GM23338 (cell line): ENCODE measurements at regions not wholly inside any gene's neighbourhood (a gene's known extent, or its start where the extent isn't known, plus 50 kb on each side); places are given as distances from the start of the nearest gene placed in this dataset.

Experiments used
- ATAC-seq: fragments of 200-7000 bp; cut with Tn5 transposase; 3 replicates; pipeline ENCODE4 v1.9.1; 2020
- DNase-seq: peaks from one replicate; pipeline ENCODE4 v3.0.0-alpha.2; 2015; ENCODE audit warnings: low spot score
- H2AFZ ChIP-seq: fragments of 200-600 bp; sonication (generic); 2 replicates; pipeline ENCODE4 v1.8.0; 2016; ENCODE audit warnings: antibody characterized with exemption, mild to moderate bottlenecking, moderate library complexity
- H3F3A ChIP-seq: fragments of 200-600 bp; sonication (generic); replicated peaks from 2 replicates; pipeline ENCODE4 v1.8.0; 2017; ENCODE audit warnings: antibody characterized with exemption, mixed run types, low read depth
- H3K27ac ChIP-seq: fragments of 200-600 bp; sonication (generic); 2 replicates; pipeline ENCODE4 v1.6.1; 2016; ENCODE audit warnings: low read depth
- H3K27me3 ChIP-seq: fragments of 200-600 bp; sonication (generic); 2 replicates; pipeline ENCODE4 v1.8.0; 2016; ENCODE audit warnings: mild to moderate bottlenecking, mixed run types, moderate library complexity; ENCODE audit not compliant: insufficient read depth
- H3K36me3 ChIP-seq: fragments of 200-600 bp; sonication (generic); 2 replicates; pipeline ENCODE4 v1.8.0; 2016; ENCODE audit warnings: mild to moderate bottlenecking; ENCODE audit not compliant: insufficient read depth
- H3K4me1 ChIP-seq: fragments of 200-600 bp; sonication (generic); 2 replicates; pipeline ENCODE4 v1.8.0; 2016; ENCODE audit warnings: mild to moderate bottlenecking, moderate library complexity; ENCODE audit not compliant: insufficient read depth
- H3K4me2 ChIP-seq: fragments of 200-600 bp; sonication (generic); 2 replicates; pipeline ENCODE4 v1.7.1; 2017; ENCODE audit warnings: mixed run types
- H3K4me3 ChIP-seq: fragments of 200-600 bp; sonication (generic); 2 replicates; pipeline ENCODE4 v1.6.1; 2016; ENCODE audit warnings: mixed run types
- H3K79me2 ChIP-seq: fragments of 200-600 bp; sonication (generic); replicated peaks from 2 replicates; pipeline ENCODE4 v1.8.0; 2017; ENCODE audit warnings: mild to moderate bottlenecking; ENCODE audit not compliant: insufficient read depth
- H3K9me2 ChIP-seq: fragments of 200-600 bp; sonication (generic); 2 replicates; pipeline ENCODE4 v1.8.0; 2017; ENCODE audit not compliant: insufficient read depth
- H4K20me1 ChIP-seq: fragments of 200-600 bp; sonication (generic); replicated peaks from 2 replicates; pipeline ENCODE4 v1.8.0; 2017; ENCODE audit warnings: mild to moderate bottlenecking; ENCODE audit not compliant: insufficient read depth
- H3K27ac Mint-ChIP-seq: 2 replicates; pipeline ENCODE4 v1.8.0; 2020; ENCODE audit warnings: inconsistent platforms, mild to moderate bottlenecking, moderate library complexity, mixed read lengths
- H3K27me3 Mint-ChIP-seq: 3 replicates; pipeline ENCODE4 v1.8.0; 2022; ENCODE audit warnings: low read depth, mild to moderate bottlenecking, moderate library complexity, mixed read lengths, inconsistent platforms; ENCODE audit not compliant: insufficient read depth, poor library complexity
- H3K36me3 Mint-ChIP-seq: 3 replicates; pipeline ENCODE4 v1.8.0; 2021; ENCODE audit warnings: low read depth, mild to moderate bottlenecking, inconsistent platforms, moderate library complexity, mixed read lengths
- H3K4me1 Mint-ChIP-seq: 3 replicates; pipeline ENCODE4 v1.8.0; 2020; ENCODE audit warnings: mild to moderate bottlenecking, inconsistent platforms, mixed read lengths
- H3K4me3 Mint-ChIP-seq: 3 replicates; pipeline ENCODE4 v1.8.0; 2021; ENCODE audit warnings: moderate library complexity, mild to moderate bottlenecking, inconsistent platforms, mixed read lengths
- H3K9me3 Mint-ChIP-seq: 3 replicates; pipeline ENCODE4 v1.8.0; 2020; ENCODE audit warnings: moderate library complexity, mild to moderate bottlenecking, inconsistent platforms, mixed read lengths
- CREB1 ChIP-seq: fragments of 250-450 bp; sonication (Bioruptor Pico); IDR thresholded peaks from 2 replicates; pipeline ENCODE4 v1.5.0; 2020; ENCODE audit warnings: low read depth, mild to moderate bottlenecking, moderate library complexity
- EZH2 ChIP-seq: fragments of 200-600 bp; sonication (generic); IDR thresholded peaks from one replicate; pipeline ENCODE4 v1.8.0; 2017; ENCODE audit warnings: antibody characterized with exemption, mild to moderate bottlenecking, low read depth; ENCODE audit not compliant: unreplicated experiment
- EZH2phosphoT487 ChIP-seq: fragments of 200-600 bp; sonication (generic); IDR thresholded peaks from one replicate; pipeline ENCODE4 v1.8.1; 2018; ENCODE audit warnings: antibody characterized with exemption; ENCODE audit not compliant: unreplicated experiment
- JUNB ChIP-seq: IDR thresholded peaks from one replicate; pipeline ENCODE4 v1.6.1; 2016; ENCODE audit warnings: antibody characterized with exemption; ENCODE audit not compliant: unreplicated experiment
- NANOG ChIP-seq: IDR thresholded peaks from 2 replicates; pipeline ENCODE4 v1.6.1; 2016; ENCODE audit warnings: antibody characterized with exemption, borderline replicate concordance
- POLR2AphosphoS5 ChIP-seq: IDR thresholded peaks from 2 replicates; pipeline ENCODE4 v1.6.1; 2016; ENCODE audit warnings: antibody characterized with exemption, low read depth
- STAT1 ChIP-seq: IDR thresholded peaks from one replicate; pipeline ENCODE4 v1.6.1; 2016; ENCODE audit warnings: antibody characterized with exemption; ENCODE audit not compliant: unreplicated experiment
- ZNF114 ChIP-seq: fragments of 250-450 bp; sonication (Bioruptor Pico); IDR thresholded peaks from 2 replicates; pipeline ENCODE4 v1.5.0; 2020; ENCODE audit warnings: mild to moderate bottlenecking, moderate library complexity
- ZNF331 ChIP-seq: fragments of 250-450 bp; sonication (Bioruptor Pico); IDR thresholded peaks from 2 replicates; pipeline ENCODE4 v1.5.0; 2020; ENCODE audit warnings: low read depth, mild to moderate bottlenecking, moderate library complexity
- TF ChIP-seq, protein P1 (sequence below): IDR thresholded peaks from 2 replicates; pipeline ENCODE4 v1.6.1; 2016; ENCODE audit warnings: antibody characterized with exemption
- TF ChIP-seq, protein P2 (sequence below): fragments of 250-450 bp; sonication (Bioruptor Pico); IDR thresholded peaks from 2 replicates; pipeline ENCODE4 v1.5.0; 2020; ENCODE audit warnings: mild to moderate bottlenecking, moderate library complexity
- TF ChIP-seq, protein P3 (sequence below): IDR thresholded peaks from one replicate; pipeline ENCODE4 v1.6.1; 2018; ENCODE audit warnings: antibody characterized with exemption; ENCODE audit not compliant: unreplicated experiment

DNA sequence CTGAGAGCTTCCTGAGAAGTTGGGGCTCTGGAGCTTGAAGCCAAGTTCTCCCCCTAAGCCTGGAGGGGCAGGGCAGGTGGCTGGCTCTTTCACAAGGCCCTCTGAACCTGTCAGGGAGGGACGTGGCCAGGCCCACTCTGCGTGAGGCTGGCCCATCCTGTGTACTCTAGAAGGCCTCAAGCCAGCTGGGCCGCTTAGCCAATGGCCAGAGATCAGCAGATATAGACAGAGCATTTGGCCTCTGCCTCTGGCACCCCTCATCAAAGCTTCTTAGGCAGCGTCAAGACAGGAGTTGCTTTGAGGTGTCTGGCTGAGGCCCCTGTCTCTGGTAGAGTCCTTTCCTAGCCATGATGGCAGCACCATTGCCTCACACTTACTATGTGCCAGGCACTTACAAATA, 105.6 kb downstream of the FGF18 start:
- Mint-ChIP-seq H3K27ac (no peak overlapping the region), H3K36me3 (no peaks in the 10 kb centered on the region), H3K4me1 (peaks cover 34% of the 10 kb centered on the region), H3K27me3 (peaks cover 21% of the 10 kb centered on the region), H3K4me3 (no peak overlapping the region), H3K9me3 (no peaks in the 10 kb centered on the region)
- H3K79me2 ChIP-seq: no peaks in the 10 kb centered on the region
- DNase-seq (no peak), ATAC-seq (no peak)
- peak overlapping the region; percentile 38; the same call in 1 of the 2 replicates for H2AFZ ChIP-seq
- H4K20me1 ChIP-seq: no peaks in the 10 kb centered on the region
- H3K4me2 ChIP-seq: no peak overlapping the region
- no peaks in the 10 kb centered on the region for H3K36me3 ChIP-seq
- H3K9me2 ChIP-seq: peaks cover 5% of the 10 kb centered on the region; the same call in 1 of the 2 replicates
- H3K4me1 ChIP-seq: peaks cover 22% of the 10 kb centered on the region
- H3K27ac ChIP-seq: no peak overlapping the region
- TF ChIP-seq, protein P1, sequence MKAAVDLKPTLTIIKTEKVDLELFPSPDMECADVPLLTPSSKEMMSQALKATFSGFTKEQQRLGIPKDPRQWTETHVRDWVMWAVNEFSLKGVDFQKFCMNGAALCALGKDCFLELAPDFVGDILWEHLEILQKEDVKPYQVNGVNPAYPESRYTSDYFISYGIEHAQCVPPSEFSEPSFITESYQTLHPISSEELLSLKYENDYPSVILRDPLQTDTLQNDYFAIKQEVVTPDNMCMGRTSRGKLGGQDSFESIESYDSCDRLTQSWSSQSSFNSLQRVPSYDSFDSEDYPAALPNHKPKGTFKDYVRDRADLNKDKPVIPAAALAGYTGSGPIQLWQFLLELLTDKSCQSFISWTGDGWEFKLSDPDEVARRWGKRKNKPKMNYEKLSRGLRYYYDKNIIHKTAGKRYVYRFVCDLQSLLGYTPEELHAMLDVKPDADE: no peak
- TF ChIP-seq, protein P2, sequence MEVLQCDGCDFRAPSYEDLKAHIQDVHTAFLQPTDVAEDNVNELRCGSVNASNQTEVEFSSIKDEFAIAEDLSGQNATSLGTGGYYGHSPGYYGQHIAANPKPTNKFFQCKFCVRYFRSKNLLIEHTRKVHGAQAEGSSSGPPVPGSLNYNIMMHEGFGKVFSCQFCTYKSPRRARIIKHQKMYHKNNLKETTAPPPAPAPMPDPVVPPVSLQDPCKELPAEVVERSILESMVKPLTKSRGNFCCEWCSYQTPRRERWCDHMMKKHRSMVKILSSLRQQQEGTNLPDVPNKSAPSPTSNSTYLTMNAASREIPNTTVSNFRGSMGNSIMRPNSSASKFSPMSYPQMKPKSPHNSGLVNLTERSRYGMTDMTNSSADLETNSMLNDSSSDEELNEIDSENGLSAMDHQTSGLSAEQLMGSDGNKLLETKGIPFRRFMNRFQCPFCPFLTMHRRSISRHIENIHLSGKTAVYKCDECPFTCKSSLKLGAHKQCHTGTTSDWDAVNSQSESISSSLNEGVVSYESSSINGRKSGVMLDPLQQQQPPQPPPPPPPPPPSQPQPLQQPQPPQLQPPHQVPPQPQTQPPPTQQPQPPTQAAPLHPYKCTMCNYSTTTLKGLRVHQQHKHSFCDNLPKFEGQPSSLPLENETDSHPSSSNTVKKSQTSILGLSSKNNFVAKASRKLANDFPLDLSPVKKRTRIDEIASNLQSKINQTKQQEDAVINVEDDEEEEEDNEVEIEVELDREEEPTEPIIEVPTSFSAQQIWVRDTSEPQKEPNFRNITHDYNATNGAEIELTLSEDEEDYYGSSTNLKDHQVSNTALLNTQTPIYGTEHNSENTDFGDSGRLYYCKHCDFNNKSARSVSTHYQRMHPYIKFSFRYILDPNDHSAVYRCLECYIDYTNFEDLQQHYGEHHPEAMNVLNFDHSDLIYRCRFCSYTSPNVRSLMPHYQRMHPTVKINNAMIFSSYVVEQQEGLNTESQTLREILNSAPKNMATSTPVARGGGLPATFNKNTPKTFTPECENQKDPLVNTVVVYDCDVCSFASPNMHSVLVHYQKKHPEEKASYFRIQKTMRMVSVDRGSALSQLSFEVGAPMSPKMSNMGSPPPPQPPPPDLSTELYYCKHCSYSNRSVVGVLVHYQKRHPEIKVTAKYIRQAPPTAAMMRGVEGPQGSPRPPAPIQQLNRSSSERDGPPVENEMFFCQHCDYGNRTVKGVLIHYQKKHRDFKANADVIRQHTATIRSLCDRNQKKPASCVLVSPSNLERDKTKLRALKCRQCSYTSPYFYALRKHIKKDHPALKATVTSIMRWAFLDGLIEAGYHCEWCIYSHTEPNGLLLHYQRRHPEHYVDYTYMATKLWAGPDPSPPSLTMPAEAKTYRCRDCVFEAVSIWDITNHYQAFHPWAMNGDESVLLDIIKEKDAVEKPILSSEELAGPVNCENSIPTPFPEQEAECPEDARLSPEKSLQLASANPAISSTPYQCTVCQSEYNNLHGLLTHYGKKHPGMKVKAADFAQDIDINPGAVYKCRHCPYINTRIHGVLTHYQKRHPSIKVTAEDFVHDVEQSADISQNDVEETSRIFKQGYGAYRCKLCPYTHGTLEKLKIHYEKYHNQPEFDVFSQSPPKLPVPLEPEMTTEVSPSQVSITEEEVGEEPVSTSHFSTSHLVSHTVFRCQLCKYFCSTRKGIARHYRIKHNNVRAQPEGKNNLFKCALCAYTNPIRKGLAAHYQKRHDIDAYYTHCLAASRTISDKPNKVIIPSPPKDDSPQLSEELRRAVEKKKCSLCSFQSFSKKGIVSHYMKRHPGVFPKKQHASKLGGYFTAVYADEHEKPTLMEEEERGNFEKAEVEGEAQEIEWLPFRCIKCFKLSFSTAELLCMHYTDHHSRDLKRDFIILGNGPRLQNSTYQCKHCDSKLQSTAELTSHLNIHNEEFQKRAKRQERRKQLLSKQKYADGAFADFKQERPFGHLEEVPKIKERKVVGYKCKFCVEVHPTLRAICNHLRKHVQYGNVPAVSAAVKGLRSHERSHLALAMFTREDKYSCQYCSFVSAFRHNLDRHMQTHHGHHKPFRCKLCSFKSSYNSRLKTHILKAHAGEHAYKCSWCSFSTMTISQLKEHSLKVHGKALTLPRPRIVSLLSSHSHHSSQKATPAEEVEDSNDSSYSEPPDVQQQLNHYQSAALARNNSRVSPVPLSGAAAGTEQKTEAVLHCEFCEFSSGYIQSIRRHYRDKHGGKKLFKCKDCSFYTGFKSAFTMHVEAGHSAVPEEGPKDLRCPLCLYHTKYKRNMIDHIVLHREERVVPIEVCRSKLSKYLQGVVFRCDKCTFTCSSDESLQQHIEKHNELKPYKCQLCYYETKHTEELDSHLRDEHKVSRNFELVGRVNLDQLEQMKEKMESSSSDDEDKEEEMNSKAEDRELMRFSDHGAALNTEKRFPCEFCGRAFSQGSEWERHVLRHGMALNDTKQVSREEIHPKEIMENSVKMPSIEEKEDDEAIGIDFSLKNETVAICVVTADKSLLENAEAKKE: no peak
- no peak for TF ChIP-seq ZNF331 (CRISPR knock-in tag)
- no peak for TF ChIP-seq ZNF114
- no peak for TF ChIP-seq POLR2AphosphoS5
- TF ChIP-seq JUNB: no peak
- no peak for TF ChIP-seq EZH2phosphoT487
- no peak for TF ChIP-seq STAT1
- no peak for TF ChIP-seq EZH2
- TF ChIP-seq CREB1: no peak
- TF ChIP-seq NANOG: no peak
- TF ChIP-seq, protein P3, sequence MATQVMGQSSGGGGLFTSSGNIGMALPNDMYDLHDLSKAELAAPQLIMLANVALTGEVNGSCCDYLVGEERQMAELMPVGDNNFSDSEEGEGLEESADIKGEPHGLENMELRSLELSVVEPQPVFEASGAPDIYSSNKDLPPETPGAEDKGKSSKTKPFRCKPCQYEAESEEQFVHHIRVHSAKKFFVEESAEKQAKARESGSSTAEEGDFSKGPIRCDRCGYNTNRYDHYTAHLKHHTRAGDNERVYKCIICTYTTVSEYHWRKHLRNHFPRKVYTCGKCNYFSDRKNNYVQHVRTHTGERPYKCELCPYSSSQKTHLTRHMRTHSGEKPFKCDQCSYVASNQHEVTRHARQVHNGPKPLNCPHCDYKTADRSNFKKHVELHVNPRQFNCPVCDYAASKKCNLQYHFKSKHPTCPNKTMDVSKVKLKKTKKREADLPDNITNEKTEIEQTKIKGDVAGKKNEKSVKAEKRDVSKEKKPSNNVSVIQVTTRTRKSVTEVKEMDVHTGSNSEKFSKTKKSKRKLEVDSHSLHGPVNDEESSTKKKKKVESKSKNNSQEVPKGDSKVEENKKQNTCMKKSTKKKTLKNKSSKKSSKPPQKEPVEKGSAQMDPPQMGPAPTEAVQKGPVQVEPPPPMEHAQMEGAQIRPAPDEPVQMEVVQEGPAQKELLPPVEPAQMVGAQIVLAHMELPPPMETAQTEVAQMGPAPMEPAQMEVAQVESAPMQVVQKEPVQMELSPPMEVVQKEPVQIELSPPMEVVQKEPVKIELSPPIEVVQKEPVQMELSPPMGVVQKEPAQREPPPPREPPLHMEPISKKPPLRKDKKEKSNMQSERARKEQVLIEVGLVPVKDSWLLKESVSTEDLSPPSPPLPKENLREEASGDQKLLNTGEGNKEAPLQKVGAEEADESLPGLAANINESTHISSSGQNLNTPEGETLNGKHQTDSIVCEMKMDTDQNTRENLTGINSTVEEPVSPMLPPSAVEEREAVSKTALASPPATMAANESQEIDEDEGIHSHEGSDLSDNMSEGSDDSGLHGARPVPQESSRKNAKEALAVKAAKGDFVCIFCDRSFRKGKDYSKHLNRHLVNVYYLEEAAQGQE: no peak
- H3K27me3 ChIP-seq: no peaks in the 10 kb centered on the region
- H3F3A ChIP-seq: no peaks in the 10 kb centered on the region
- no peak overlapping the region for H3K4me3 ChIP-seq
